ENCODE measurements at regions not wholly inside any gene's neighbourhood (a gene's known extent, or its start where the extent isn't known, plus 50 kb on each side); places are given as distances from the start of the nearest gene placed in this dataset.

DNA sequence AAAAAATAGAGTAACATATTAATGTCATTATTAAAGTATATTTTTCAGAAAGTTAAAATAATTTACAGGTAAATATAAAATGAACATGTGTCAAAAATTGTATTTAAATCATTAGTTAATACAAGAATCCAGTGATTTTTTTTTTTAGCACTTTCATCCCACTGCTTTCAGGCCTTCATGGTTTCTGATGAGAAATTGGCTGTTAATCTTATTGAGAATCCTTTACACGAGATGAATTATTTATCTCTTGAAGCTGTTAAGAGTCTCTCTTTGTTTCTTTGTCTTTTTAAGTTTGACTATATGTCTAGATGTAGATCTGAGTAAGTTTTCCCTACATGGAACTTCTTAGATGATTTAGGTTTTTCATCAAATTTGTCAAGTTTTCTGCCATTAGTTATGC is 578.5 kb upstream of the KCND2 start:
- no peak overlapping the region for H3K27ac ChIP-seq (ENCODE audit: low read depth)
- TF ChIP-seq STAT1 (IDR thresholded peaks at IDR 0.05; ENCODE audit: unreplicated experiment) (no peak), EZH2phosphoT487 (IDR thresholded peaks at IDR 0.05; ENCODE audit: unreplicated experiment) (no peak), ZNF331 (CRISPR knock-in tag; IDR thresholded peaks at IDR 0.05; ENCODE audit: low read depth) (no peak), NANOG (IDR thresholded peaks at IDR 0.05; ENCODE audit: borderline replicate concordance) (no peak), CREB1 (CRISPR knock-in tag; IDR thresholded peaks at IDR 0.05; ENCODE audit: low read depth) (no peak), ZNF114 (CRISPR knock-in tag; IDR thresholded peaks at IDR 0.05) (no peak)
- TF ChIP-seq, protein P1, sequence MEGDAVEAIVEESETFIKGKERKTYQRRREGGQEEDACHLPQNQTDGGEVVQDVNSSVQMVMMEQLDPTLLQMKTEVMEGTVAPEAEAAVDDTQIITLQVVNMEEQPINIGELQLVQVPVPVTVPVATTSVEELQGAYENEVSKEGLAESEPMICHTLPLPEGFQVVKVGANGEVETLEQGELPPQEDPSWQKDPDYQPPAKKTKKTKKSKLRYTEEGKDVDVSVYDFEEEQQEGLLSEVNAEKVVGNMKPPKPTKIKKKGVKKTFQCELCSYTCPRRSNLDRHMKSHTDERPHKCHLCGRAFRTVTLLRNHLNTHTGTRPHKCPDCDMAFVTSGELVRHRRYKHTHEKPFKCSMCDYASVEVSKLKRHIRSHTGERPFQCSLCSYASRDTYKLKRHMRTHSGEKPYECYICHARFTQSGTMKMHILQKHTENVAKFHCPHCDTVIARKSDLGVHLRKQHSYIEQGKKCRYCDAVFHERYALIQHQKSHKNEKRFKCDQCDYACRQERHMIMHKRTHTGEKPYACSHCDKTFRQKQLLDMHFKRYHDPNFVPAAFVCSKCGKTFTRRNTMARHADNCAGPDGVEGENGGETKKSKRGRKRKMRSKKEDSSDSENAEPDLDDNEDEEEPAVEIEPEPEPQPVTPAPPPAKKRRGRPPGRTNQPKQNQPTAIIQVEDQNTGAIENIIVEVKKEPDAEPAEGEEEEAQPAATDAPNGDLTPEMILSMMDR (conservative IDR thresholded peaks at IDR 0.05; ENCODE audit: low read depth in 2 of 2) = no peak
- TF ChIP-seq, protein P2, sequence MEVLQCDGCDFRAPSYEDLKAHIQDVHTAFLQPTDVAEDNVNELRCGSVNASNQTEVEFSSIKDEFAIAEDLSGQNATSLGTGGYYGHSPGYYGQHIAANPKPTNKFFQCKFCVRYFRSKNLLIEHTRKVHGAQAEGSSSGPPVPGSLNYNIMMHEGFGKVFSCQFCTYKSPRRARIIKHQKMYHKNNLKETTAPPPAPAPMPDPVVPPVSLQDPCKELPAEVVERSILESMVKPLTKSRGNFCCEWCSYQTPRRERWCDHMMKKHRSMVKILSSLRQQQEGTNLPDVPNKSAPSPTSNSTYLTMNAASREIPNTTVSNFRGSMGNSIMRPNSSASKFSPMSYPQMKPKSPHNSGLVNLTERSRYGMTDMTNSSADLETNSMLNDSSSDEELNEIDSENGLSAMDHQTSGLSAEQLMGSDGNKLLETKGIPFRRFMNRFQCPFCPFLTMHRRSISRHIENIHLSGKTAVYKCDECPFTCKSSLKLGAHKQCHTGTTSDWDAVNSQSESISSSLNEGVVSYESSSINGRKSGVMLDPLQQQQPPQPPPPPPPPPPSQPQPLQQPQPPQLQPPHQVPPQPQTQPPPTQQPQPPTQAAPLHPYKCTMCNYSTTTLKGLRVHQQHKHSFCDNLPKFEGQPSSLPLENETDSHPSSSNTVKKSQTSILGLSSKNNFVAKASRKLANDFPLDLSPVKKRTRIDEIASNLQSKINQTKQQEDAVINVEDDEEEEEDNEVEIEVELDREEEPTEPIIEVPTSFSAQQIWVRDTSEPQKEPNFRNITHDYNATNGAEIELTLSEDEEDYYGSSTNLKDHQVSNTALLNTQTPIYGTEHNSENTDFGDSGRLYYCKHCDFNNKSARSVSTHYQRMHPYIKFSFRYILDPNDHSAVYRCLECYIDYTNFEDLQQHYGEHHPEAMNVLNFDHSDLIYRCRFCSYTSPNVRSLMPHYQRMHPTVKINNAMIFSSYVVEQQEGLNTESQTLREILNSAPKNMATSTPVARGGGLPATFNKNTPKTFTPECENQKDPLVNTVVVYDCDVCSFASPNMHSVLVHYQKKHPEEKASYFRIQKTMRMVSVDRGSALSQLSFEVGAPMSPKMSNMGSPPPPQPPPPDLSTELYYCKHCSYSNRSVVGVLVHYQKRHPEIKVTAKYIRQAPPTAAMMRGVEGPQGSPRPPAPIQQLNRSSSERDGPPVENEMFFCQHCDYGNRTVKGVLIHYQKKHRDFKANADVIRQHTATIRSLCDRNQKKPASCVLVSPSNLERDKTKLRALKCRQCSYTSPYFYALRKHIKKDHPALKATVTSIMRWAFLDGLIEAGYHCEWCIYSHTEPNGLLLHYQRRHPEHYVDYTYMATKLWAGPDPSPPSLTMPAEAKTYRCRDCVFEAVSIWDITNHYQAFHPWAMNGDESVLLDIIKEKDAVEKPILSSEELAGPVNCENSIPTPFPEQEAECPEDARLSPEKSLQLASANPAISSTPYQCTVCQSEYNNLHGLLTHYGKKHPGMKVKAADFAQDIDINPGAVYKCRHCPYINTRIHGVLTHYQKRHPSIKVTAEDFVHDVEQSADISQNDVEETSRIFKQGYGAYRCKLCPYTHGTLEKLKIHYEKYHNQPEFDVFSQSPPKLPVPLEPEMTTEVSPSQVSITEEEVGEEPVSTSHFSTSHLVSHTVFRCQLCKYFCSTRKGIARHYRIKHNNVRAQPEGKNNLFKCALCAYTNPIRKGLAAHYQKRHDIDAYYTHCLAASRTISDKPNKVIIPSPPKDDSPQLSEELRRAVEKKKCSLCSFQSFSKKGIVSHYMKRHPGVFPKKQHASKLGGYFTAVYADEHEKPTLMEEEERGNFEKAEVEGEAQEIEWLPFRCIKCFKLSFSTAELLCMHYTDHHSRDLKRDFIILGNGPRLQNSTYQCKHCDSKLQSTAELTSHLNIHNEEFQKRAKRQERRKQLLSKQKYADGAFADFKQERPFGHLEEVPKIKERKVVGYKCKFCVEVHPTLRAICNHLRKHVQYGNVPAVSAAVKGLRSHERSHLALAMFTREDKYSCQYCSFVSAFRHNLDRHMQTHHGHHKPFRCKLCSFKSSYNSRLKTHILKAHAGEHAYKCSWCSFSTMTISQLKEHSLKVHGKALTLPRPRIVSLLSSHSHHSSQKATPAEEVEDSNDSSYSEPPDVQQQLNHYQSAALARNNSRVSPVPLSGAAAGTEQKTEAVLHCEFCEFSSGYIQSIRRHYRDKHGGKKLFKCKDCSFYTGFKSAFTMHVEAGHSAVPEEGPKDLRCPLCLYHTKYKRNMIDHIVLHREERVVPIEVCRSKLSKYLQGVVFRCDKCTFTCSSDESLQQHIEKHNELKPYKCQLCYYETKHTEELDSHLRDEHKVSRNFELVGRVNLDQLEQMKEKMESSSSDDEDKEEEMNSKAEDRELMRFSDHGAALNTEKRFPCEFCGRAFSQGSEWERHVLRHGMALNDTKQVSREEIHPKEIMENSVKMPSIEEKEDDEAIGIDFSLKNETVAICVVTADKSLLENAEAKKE (CRISPR knock-in tag; IDR thresholded peaks at IDR 0.05) = no peak
- TF ChIP-seq, protein P3, sequence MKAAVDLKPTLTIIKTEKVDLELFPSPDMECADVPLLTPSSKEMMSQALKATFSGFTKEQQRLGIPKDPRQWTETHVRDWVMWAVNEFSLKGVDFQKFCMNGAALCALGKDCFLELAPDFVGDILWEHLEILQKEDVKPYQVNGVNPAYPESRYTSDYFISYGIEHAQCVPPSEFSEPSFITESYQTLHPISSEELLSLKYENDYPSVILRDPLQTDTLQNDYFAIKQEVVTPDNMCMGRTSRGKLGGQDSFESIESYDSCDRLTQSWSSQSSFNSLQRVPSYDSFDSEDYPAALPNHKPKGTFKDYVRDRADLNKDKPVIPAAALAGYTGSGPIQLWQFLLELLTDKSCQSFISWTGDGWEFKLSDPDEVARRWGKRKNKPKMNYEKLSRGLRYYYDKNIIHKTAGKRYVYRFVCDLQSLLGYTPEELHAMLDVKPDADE (IDR thresholded peaks at IDR 0.05) = no peak
- no peaks in the 10 kb centered on the region for H3K4me1 ChIP-seq (ENCODE audit: insufficient read depth)
- Mint-ChIP-seq H3K27me3 (ENCODE audit: insufficient read depth, low read depth, poor library complexity) (no peaks in the 10 kb centered on the region), H3K4me1 (no peaks in the 10 kb centered on the region), H3K4me3 (no peak overlapping the region), H3K27ac (no peak overlapping the region), H3K9me3 (peaks cover 9% of the 10 kb centered on the region), H3K36me3 (ENCODE audit: low read depth) (peaks cover 8% of the 10 kb centered on the region; the same call in 1 of the 3 replicates)
- ATAC-seq = no peak
- H3K4me3 ChIP-seq = no peak overlapping the region
- no peaks in the 10 kb centered on the region for H3K79me2 ChIP-seq (replicated peaks; ENCODE audit: insufficient read depth)
- no peaks in the 10 kb centered on the region for H3K36me3 ChIP-seq (ENCODE audit: insufficient read depth)
- DNase-seq (ENCODE audit: low spot score) = no peak
- no peak overlapping the region for H2AFZ ChIP-seq
- no peaks in the 10 kb centered on the region for H3K27me3 ChIP-seq (ENCODE audit: insufficient read depth)
- no peaks in the 10 kb centered on the region for H3K9me2 ChIP-seq (ENCODE audit: insufficient read depth)
- no peaks in the 10 kb centered on the region for H3F3A ChIP-seq (replicated peaks; ENCODE audit: low read depth)
- H3K4me2 ChIP-seq = no peak overlapping the region
- H4K20me1 ChIP-seq (replicated peaks; ENCODE audit: insufficient read depth) = no peaks in the 10 kb centered on the region

Data from GM23338 (cell line).